ENCODE measurements at regions not wholly inside any gene's neighbourhood (a gene's known extent, or its start where the extent isn't known, plus 50 kb on each side); places are given as distances from the start of the nearest gene placed in this dataset.

- H3K4me3 ChIP-seq (ENCODE audit: low read depth in 1 of 2, low read length in 2 of 2), result no peak overlapping the region
- H3K27me3 ChIP-seq (ENCODE audit: control insufficient read depth in 1 of 2, insufficient read depth in 2 of 2, low read length in 2 of 2), result peaks cover 8 to 10% of the 10 kb centered on the region in 2 donors
- H3K4me1 ChIP-seq (ENCODE audit: control insufficient read depth in 1 of 2, insufficient read depth in 2 of 2, low read length in 2 of 2), result no peaks in the 10 kb centered on the region
- no peak overlapping the region for H3K27ac ChIP-seq (ENCODE audit: low read depth, low read length)
- H3K9me3 ChIP-seq (ENCODE audit: control insufficient read depth in 1 of 2, low read length in 2 of 2), result no peaks in the 10 kb centered on the region
- H3K9ac ChIP-seq (ENCODE audit: low read depth in 1 of 2, low read length in 2 of 2), result no peak overlapping the region
- no peaks in the 10 kb centered on the region for H3K36me3 ChIP-seq (ENCODE audit: control insufficient read depth in 1 of 2, insufficient read depth in 2 of 2, low read length in 2 of 2)
Measured at GRCh38 chr19:32172566-32173160, 172.7 kb upstream of the ZNF507 start.

- no peak overlapping the region for H3K4me3 ChIP-seq (ENCODE audit: low read depth in 1 of 2, low read length in 2 of 2)
Measured at GRCh38 chr19:32173836-32174235, 171.6 kb upstream of the ZNF507 start.

GRCh38 chr19:32174386-32175113, 170.9 kb upstream of the ZNF507 start:
- no peaks in the 10 kb centered on the region for H3K4me1 ChIP-seq (ENCODE audit: control insufficient read depth in 1 of 2, insufficient read depth in 2 of 2, low read length in 2 of 2)
- peaks cover 6 to 8% of the 10 kb centered on the region in 2 donors for H3K27me3 ChIP-seq (ENCODE audit: control insufficient read depth in 1 of 2, insufficient read depth in 2 of 2, low read length in 2 of 2)
- H3K9me3 ChIP-seq (ENCODE audit: control insufficient read depth in 1 of 2, low read length in 2 of 2), result no peaks in the 10 kb centered on the region
- H3K36me3 ChIP-seq (ENCODE audit: control insufficient read depth in 1 of 2, insufficient read depth in 2 of 2, low read length in 2 of 2), result no peaks in the 10 kb centered on the region
- H3K9ac ChIP-seq (ENCODE audit: low read depth in 1 of 2, low read length in 2 of 2), result no peak overlapping the region
- no peak overlapping the region for H3K4me3 ChIP-seq (ENCODE audit: low read depth in 1 of 2, low read length in 2 of 2)
- H3K27ac ChIP-seq (ENCODE audit: low read depth, low read length), result no peak overlapping the region

More at GRCh38 chr19:32173836-32174235, 171.6 kb upstream of the ZNF507 start:
- Histone ChIP-seq H3K27me3 (ENCODE audit: control insufficient read depth in 1 of 2, insufficient read depth in 2 of 2, low read length in 2 of 2) (peaks cover 7 to 8% of the 10 kb centered on the region in 2 donors), H3K9ac (ENCODE audit: low read depth in 1 of 2, low read length in 2 of 2) (no peak overlapping the region), H3K4me1 (ENCODE audit: control insufficient read depth in 1 of 2, insufficient read depth in 2 of 2, low read length in 2 of 2) (no peaks in the 10 kb centered on the region), H3K27ac (ENCODE audit: low read depth, low read length) (no peak overlapping the region), H3K36me3 (ENCODE audit: control insufficient read depth in 1 of 2, insufficient read depth in 2 of 2, low read length in 2 of 2) (no peaks in the 10 kb centered on the region), H3K9me3 (ENCODE audit: control insufficient read depth in 1 of 2, low read length in 2 of 2) (no peaks in the 10 kb centered on the region)

GRCh38 chr19:32176591-32176990, 168.8 kb upstream of the ZNF507 start:
- Histone ChIP-seq H3K9me3 (ENCODE audit: control insufficient read depth in 1 of 2, low read length in 2 of 2) (no peaks in the 10 kb centered on the region), H3K4me3 (ENCODE audit: low read depth in 1 of 2, low read length in 2 of 2) (no peak overlapping the region), H3K27ac (ENCODE audit: low read depth, low read length) (no peak overlapping the region), H3K36me3 (ENCODE audit: control insufficient read depth in 1 of 2, insufficient read depth in 2 of 2, low read length in 2 of 2) (no peaks in the 10 kb centered on the region), H3K27me3 (ENCODE audit: control insufficient read depth in 1 of 2, insufficient read depth in 2 of 2, low read length in 2 of 2) (peaks cover 3 to 7% of the 10 kb centered on the region in 2 donors), H3K9ac (ENCODE audit: low read depth in 1 of 2, low read length in 2 of 2) (no peak overlapping the region), H3K4me1 (ENCODE audit: control insufficient read depth in 1 of 2, insufficient read depth in 2 of 2, low read length in 2 of 2) (no peaks in the 10 kb centered on the region)

GRCh38 chr19:32177686-32178085, 167.7 kb upstream of the ZNF507 start:
- no peak overlapping the region for H3K27ac ChIP-seq (ENCODE audit: low read depth, low read length)
- no peaks in the 10 kb centered on the region for H3K4me1 ChIP-seq (ENCODE audit: control insufficient read depth in 1 of 2, insufficient read depth in 2 of 2, low read length in 2 of 2)
- no peak overlapping the region for H3K4me3 ChIP-seq (ENCODE audit: low read depth in 1 of 2, low read length in 2 of 2)
- H3K27me3 ChIP-seq (ENCODE audit: control insufficient read depth in 1 of 2, insufficient read depth in 2 of 2, low read length in 2 of 2), result peaks cover 0 to 3% of the 10 kb centered on the region in 2 donors
- no peaks in the 10 kb centered on the region for H3K9me3 ChIP-seq (ENCODE audit: control insufficient read depth in 1 of 2, low read length in 2 of 2)
- H3K36me3 ChIP-seq (ENCODE audit: control insufficient read depth in 1 of 2, insufficient read depth in 2 of 2, low read length in 2 of 2), result no peaks in the 10 kb centered on the region
- H3K9ac ChIP-seq (ENCODE audit: low read depth in 1 of 2, low read length in 2 of 2), result no peak overlapping the region

GRCh38 chr19:32178401-32178800, 167.0 kb upstream of the ZNF507 start:
- Histone ChIP-seq H3K4me1 (ENCODE audit: control insufficient read depth in 1 of 2, insufficient read depth in 2 of 2, low read length in 2 of 2) (no peaks in the 10 kb centered on the region), H3K9me3 (ENCODE audit: control insufficient read depth in 1 of 2, low read length in 2 of 2) (no peaks in the 10 kb centered on the region), H3K4me3 (ENCODE audit: low read depth in 1 of 2, low read length in 2 of 2) (no peak overlapping the region), H3K27ac (ENCODE audit: low read depth, low read length) (no peak overlapping the region), H3K27me3 (ENCODE audit: control insufficient read depth in 1 of 2, insufficient read depth in 2 of 2, low read length in 2 of 2) (no peaks in the 10 kb centered on the region), H3K9ac (ENCODE audit: low read depth in 1 of 2, low read length in 2 of 2) (no peak overlapping the region), H3K36me3 (ENCODE audit: control insufficient read depth in 1 of 2, insufficient read depth in 2 of 2, low read length in 2 of 2) (no peaks in the 10 kb centered on the region)

- no peaks in the 10 kb centered on the region for H3K9me3 ChIP-seq (ENCODE audit: control insufficient read depth in 1 of 2, low read length in 2 of 2)
- H3K36me3 ChIP-seq (ENCODE audit: control insufficient read depth in 1 of 2, insufficient read depth in 2 of 2, low read length in 2 of 2), result no peaks in the 10 kb centered on the region
- no peaks in the 10 kb centered on the region for H3K4me1 ChIP-seq (ENCODE audit: control insufficient read depth in 1 of 2, insufficient read depth in 2 of 2, low read length in 2 of 2)
- H3K4me3 ChIP-seq (ENCODE audit: low read depth in 1 of 2, low read length in 2 of 2), result no peak overlapping the region
- H3K27ac ChIP-seq (ENCODE audit: low read depth, low read length), result no peak overlapping the region
- H3K27me3 ChIP-seq (ENCODE audit: control insufficient read depth in 1 of 2, insufficient read depth in 2 of 2, low read length in 2 of 2), result no peaks in the 10 kb centered on the region
- no peak overlapping the region for H3K9ac ChIP-seq (ENCODE audit: low read depth in 1 of 2, low read length in 2 of 2)
Measured at GRCh38 chr19:32178956-32179355, 166.5 kb upstream of the ZNF507 start.

- Histone ChIP-seq H3K9me3 (ENCODE audit: control insufficient read depth in 1 of 2, low read length in 2 of 2) (no peaks in the 10 kb centered on the region), H3K4me1 (ENCODE audit: control insufficient read depth in 1 of 2, insufficient read depth in 2 of 2, low read length in 2 of 2) (no peaks in the 10 kb centered on the region), H3K36me3 (ENCODE audit: control insufficient read depth in 1 of 2, insufficient read depth in 2 of 2, low read length in 2 of 2) (no peaks in the 10 kb centered on the region), H3K27me3 (ENCODE audit: control insufficient read depth in 1 of 2, insufficient read depth in 2 of 2, low read length in 2 of 2) (no peaks in the 10 kb centered on the region), H3K27ac (ENCODE audit: low read depth, low read length) (no peak overlapping the region), H3K4me3 (ENCODE audit: low read depth in 1 of 2, low read length in 2 of 2) (no peak overlapping the region), H3K9ac (ENCODE audit: low read depth in 1 of 2, low read length in 2 of 2) (no peak overlapping the region)
Measured at GRCh38 chr19:32181216-32181920, 164.0 kb upstream of the ZNF507 start.

- H3K36me3 ChIP-seq (ENCODE audit: control insufficient read depth in 1 of 2, insufficient read depth in 2 of 2, low read length in 2 of 2), result no peaks in the 10 kb centered on the region
- no peak overlapping the region for H3K9ac ChIP-seq (ENCODE audit: low read depth in 1 of 2, low read length in 2 of 2)
- H3K9me3 ChIP-seq (ENCODE audit: control insufficient read depth in 1 of 2, low read length in 2 of 2), result no peaks in the 10 kb centered on the region
- H3K4me3 ChIP-seq (ENCODE audit: low read depth in 1 of 2, low read length in 2 of 2), result no peak overlapping the region
- H3K27me3 ChIP-seq (ENCODE audit: control insufficient read depth in 1 of 2, insufficient read depth in 2 of 2, low read length in 2 of 2), result no peaks in the 10 kb centered on the region
- H3K4me1 ChIP-seq (ENCODE audit: control insufficient read depth in 1 of 2, insufficient read depth in 2 of 2, low read length in 2 of 2), result no peaks in the 10 kb centered on the region
- H3K27ac ChIP-seq (ENCODE audit: low read depth, low read length), result no peak overlapping the region
Measured at GRCh38 chr19:32186542-32187330, 158.7 kb upstream of the ZNF507 start.

GRCh38 chr19:32188921-32189320, 156.5 kb upstream of the ZNF507 start:
- no peak overlapping the region for H3K27ac ChIP-seq (ENCODE audit: low read depth, low read length)
- H3K36me3 ChIP-seq (ENCODE audit: control insufficient read depth in 1 of 2, insufficient read depth in 2 of 2, low read length in 2 of 2), result no peaks in the 10 kb centered on the region
- H3K4me1 ChIP-seq (ENCODE audit: control insufficient read depth in 1 of 2, insufficient read depth in 2 of 2, low read length in 2 of 2), result no peaks in the 10 kb centered on the region
- H3K4me3 ChIP-seq (ENCODE audit: low read depth in 1 of 2, low read length in 2 of 2), result no peak overlapping the region
- H3K9me3 ChIP-seq (ENCODE audit: control insufficient read depth in 1 of 2, low read length in 2 of 2), result no peaks in the 10 kb centered on the region
- H3K9ac ChIP-seq (ENCODE audit: low read depth in 1 of 2, low read length in 2 of 2), result no peak overlapping the region
- H3K27me3 ChIP-seq (ENCODE audit: control insufficient read depth in 1 of 2, insufficient read depth in 2 of 2, low read length in 2 of 2), result no peaks in the 10 kb centered on the region

All from duodenal mucosa (tissue), 2 donors.